Activated gamma-delta T cell treated with anti-CD3 and anti-CD28 coated beads, Interleukin-2, amount 50 U/mL, for 16 hours (primary cell): ENCODE measurements at regions not wholly inside any gene's neighbourhood (a gene's known extent, or its start where the extent isn't known, plus 50 kb on each side); places are given as distances from the start of the nearest gene placed in this dataset.

ENCODE experiments used
- DNase-seq: peaks from one replicate; pipeline ENCODE4 v3.0.0-alpha.2; 2020; ENCODE audit warnings: low read depth

DNA sequence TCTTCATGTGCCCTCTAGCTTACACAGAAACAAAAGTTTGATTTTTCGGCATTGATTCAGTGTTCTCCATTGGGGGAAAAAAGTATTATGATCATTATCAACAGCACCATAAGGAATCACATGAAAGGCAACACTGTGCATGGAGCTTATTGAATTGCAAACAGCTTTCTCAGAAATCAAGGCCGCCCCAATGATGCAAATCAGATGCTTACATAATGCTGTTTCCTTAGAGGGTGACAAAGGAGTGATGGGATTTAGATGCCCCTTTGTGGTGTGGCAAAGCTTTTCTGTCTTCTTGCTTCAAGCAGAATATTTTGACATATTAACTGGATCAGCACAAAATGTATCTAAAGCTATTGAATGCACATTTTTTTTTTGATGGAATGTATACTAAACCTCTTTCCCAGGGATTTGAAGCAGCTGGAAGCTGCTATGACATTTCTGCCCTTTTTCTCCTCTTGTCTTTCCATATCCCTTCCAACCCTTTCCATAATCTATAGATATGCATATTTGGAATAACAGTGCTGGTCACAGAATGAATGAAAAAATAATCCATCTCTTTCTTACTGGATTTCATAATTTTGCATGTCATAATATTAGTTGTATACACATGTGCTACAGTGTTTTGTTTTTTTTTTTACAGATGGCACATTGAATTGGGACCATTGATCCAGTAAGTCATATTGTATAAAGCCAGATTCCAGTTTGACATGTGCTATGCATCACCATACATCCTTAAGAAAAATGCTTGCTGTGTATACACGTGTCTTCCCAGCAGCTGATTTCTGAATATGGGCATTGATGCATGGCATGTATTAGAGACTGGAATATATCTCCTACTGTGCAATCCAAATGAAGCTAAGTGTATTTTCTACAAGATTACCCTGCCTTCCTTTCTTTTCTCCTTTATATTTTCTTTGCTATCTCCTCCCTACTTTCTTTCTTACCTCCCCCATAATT, 259.7 kb upstream of the DCN start:
- DNase-seq = no peak

GRCh38 chr12:91441246-91441645, 258.6 kb upstream of the DCN start:
- no peak for DNase-seq

GRCh38 chr12:91434081-91434480, 251.5 kb upstream of the DCN start:
- DNase-seq = no peak

GRCh38 chr12:91432755-91433154, 250.1 kb upstream of the DCN start:
- DNase-seq = no peak

GRCh38 chr12:91432089-91432488, 249.5 kb upstream of the DCN start:
- no peak for DNase-seq

DNA sequence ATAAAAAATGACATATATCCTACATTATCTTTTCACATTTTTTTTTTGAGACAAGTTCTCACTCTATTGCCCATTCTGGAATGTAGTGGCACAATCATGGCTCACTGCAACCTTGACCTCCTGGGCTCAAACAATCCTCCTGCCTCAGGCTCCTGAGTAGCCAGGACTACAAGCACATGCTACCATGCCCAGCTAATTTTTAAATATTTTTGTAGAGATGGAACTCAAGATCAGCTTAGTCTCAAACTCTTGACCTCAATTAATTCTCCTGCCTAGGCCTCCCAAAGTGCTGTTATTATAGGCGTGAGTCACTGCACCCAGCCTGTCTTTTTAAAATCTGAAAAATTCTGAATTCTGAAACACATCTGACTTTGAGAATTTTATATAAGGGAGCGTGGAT, 241.9 kb upstream of the DCN start:
- no peak for DNase-seq

GRCh38 chr12:91423693-91424050, 241.1 kb upstream of the DCN start:
- DNase-seq = no peak

GRCh38 chr12:91422811-91423692, 240.4 kb upstream of the DCN start:
- DNase-seq = no peak

- no peak for DNase-seq
These were observed 239.5 kb upstream of the DCN start for GRCh38 chr12:91422127-91422526.

GRCh38 chr12:91419809-91420208, 237.2 kb upstream of the DCN start:
- no peak for DNase-seq

- no peak for DNase-seq
These were observed 235.8 kb upstream of the DCN start for GRCh38 chr12:91418221-91419090.

- no peak for DNase-seq
These were observed 235.0 kb upstream of the DCN start for GRCh38 chr12:91417650-91418049.

DNA sequence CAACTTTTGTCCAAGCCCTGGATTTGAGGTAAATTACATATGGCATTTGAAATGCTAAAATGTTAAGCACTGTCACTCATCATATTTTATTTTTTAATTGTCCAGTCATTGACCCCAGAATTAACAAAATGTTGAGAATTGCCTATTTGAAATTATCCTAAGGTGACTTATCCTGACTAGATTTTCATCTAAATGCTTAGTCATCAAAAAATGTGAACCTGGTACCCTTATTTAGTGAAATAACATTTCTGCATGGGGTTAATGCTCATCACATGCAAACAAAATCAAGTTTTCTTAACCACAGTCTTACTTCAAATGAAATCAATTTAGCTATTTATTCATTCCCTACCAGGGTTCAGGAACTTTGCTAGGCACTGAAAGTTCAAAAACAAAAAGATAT, 232.0 kb upstream of the DCN start:
- DNase-seq = no peak

DNA sequence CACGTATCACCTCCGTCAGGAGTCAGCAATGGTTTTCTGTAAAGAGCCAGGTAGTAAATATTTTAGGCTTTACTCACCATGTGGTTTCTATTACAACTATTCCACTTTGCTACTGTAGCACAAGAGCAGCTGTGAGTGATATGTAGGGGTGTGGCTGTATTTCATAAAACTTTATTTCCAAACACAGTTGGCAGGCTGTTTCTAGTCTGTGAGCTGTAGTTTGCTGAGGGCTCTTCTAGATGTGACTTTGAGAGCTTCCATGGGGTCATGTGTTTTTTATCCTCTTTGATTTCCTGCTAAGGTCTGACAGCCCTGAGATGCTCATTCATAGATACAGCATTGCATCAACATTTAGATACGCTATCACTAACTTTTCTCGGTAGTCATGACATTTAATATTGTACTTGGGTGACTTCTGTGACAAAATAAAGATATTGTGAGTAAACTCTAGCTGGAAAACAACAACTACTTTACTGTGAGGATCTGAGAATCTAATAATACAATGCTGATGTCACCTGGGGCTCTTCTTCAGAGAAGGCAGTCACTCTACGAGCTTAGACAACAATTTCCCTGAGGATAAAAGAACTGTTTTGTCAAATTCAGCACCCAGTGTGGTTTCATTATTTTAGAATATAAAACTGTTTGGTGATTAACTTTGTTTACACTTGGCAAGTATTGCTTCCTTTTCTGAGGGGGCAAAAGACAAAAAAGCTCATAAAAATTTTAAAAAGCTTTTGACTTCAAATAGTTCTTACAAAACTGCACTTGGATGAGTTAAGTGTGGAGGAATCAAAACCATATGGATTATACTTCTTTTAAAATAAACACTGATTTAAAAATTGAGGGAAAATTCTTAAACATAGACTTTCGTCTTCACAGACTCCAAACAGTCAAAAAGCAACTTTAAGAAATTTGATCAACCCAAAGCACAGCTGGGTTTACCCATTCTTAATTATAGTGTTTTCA, 231.2 kb upstream of the DCN start:
- no peak for DNase-seq

DNA sequence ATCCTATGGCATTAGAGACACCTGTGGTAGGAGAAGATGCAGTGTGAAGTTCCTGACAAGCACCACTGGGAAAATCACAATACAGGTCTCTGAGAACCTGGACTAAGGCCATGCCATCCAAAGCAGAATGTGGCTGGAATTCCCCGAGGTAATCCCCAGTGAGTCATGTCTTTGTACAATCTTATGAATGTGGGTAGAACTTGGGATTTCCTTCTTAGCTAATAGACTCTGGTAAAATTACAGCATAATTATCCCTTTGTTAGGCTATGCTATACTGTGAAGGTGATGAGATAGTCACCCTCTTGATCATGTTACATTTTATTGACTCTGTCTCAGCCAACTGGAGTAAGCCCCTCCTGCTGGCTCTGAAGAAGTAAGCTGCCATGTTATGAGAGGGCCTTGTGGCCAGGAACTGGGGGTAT, 224.3 kb upstream of the DCN start:
- DNase-seq = no peak

GRCh38 chr12:91404441-91404840, 221.8 kb upstream of the DCN start:
- DNase-seq = no peak

DNA sequence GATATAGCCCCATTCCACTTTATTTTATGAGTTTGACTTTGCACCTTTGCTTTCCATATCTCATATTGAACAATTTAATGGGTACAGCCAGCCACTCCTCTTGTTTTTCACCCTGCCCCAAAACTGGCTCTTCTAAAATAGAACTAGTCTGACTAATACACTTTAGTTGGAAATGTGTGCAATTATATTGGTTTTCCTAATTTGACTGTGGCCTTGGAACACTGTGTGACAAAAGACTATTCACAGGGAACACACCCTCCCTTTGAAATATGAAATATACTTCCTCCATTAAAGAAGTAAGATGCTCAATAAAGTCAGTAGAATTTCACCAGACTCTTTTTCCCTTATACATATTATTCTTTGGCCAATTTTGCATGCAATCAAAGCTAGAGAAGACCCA, 218.6 kb upstream of the DCN start:
- DNase-seq = no peak

DNA sequence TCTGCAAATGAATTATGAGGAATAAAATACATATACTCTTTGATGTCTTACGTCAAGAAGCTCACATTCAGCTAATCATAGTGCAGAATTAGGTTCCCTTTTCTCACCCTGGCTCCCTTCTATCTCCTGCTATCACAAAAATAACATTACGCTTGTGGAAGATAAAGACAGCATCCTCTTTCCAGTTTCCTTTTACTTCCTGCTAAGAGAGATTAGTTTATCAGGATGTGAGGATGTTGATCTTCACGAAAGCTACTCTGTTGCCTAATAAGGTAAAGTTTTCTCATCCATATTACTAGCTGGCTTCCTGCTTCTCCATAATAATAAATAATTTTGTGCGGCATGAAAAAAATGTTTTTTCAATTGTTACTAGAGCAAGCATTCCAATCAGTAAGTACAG, 217.7 kb upstream of the DCN start:
- no peak for DNase-seq

DNA sequence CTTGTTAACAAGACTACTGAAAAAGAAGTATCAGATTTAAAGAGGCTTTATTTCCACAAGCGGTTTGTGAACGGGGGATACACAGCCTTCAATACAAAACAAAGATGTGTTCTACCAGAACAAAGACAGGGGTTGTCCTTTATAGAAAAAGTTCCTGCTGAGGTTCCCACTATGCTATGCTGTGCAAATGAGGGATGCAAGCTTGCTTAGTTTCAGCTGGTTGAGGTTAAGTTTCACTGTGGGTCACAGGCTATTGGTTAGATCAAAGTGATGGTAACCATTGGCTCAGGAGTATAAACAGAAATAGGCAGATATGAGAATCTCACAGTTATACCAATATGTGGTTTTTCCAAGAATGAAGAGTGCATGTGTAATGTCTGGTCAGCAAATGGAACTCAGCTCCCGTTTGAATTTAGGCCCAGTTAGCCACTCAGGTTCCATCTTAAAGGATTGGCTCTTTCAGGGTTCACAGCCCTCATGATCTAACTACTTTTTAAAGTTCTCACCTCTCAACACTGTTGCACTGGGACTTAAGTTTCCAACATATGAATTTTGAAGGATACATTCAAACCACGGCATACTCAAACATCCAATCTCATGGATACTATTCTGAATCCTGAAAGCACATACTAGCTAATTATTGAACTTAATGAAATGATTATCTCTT, 215.4 kb upstream of the DCN start:
- DNase-seq = no peak

GRCh38 chr12:91396293-91396692, 213.7 kb upstream of the DCN start:
- DNase-seq = no peak
